ENCODE measurements at regions not wholly inside any gene's neighbourhood (a gene's known extent, or its start where the extent isn't known, plus 50 kb on each side); places are given as distances from the start of the nearest gene placed in this dataset.

DNA sequence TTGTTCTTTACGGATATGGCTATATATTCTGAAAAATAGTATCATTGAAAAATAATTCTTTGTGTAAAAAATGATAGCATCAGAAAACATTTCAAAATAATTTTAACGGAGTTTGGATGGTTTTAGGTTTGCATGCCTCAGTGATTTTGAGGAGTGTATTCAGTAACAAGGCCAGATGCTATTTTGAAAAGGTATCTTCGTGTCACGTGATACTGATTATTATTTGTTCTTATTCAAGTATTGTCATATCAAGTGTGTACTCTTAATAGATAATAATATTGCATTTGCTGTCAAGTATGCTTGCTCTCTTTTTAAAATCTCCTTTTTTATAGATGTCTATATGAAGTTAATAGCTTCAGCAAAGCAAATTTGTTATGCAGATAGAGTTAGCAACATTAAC, 313.1 kb upstream of the PTPRD start:
- TF ChIP-seq EZH2 (IDR thresholded peaks at IDR 0.05; ENCODE audit: low read length, unreplicated experiment), result no peak
- TF ChIP-seq, protein P1, sequence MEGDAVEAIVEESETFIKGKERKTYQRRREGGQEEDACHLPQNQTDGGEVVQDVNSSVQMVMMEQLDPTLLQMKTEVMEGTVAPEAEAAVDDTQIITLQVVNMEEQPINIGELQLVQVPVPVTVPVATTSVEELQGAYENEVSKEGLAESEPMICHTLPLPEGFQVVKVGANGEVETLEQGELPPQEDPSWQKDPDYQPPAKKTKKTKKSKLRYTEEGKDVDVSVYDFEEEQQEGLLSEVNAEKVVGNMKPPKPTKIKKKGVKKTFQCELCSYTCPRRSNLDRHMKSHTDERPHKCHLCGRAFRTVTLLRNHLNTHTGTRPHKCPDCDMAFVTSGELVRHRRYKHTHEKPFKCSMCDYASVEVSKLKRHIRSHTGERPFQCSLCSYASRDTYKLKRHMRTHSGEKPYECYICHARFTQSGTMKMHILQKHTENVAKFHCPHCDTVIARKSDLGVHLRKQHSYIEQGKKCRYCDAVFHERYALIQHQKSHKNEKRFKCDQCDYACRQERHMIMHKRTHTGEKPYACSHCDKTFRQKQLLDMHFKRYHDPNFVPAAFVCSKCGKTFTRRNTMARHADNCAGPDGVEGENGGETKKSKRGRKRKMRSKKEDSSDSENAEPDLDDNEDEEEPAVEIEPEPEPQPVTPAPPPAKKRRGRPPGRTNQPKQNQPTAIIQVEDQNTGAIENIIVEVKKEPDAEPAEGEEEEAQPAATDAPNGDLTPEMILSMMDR (conservative IDR thresholded peaks at IDR 0.05; ENCODE audit: low read depth, low read length), result no peak
